ENCODE measurements at regions not wholly inside any gene's neighbourhood (a gene's known extent, or its start where the extent isn't known, plus 50 kb on each side); places are given as distances from the start of the nearest gene placed in this dataset.

GRCh38 chr12:108410689-108411088, 71.6 kb upstream of the CMKLR1 start:
- Histone ChIP-seq H3K9ac (ENCODE audit: insufficient read depth, low read length) (no peak overlapping the region), H3K4me2 (ENCODE audit: extremely low read depth, insufficient read depth, low read length) (no peak overlapping the region), H4K20me1 (ENCODE audit: control insufficient read depth, extremely low read depth, insufficient read depth, low read length) (no peaks in the 10 kb centered on the region), H3K27me3 (ENCODE audit: control insufficient read depth, insufficient read depth, low read length) (no peaks in the 10 kb centered on the region), H3K36me3 (ENCODE audit: control insufficient read depth, insufficient read depth, low read length) (no peaks in the 10 kb centered on the region), H3K4me1 (ENCODE audit: control insufficient read depth, extremely low read depth, insufficient read depth, low read length) (no peaks in the 10 kb centered on the region), H2AFZ (ENCODE audit: low read length) (no peak overlapping the region), H3K27ac (ENCODE audit: insufficient read depth, low read length) (no peak overlapping the region), H3K9me3 (ENCODE audit: control insufficient read depth, insufficient read depth, low read depth, low read length) (no peaks in the 10 kb centered on the region), H3K4me3 (replicated peaks in 1 of 4; ENCODE audit: control extremely low read depth in 1 of 4, insufficient read depth in 1 of 4, low read depth in 3 of 4, low read length in 4 of 4) (no peak overlapping the region), H3K79me2 (ENCODE audit: control insufficient read depth, insufficient read depth, low read length) (no peaks in the 10 kb centered on the region)
- no peak for TF ChIP-seq CTCF (conservative IDR thresholded peaks at IDR 0.05 in 1 of 2, IDR thresholded peaks at IDR 0.05 in 1 of 2; ENCODE audit: low read depth in 1 of 2, low read length in 2 of 2)
- no peak for TF ChIP-seq EZH2 (IDR thresholded peaks at IDR 0.05; ENCODE audit: low read length, missing control alignments)
- no peak for DNase-seq (ENCODE audit: low read depth in 2 of 2)

GRCh38 chr12:108409481-108409880, 70.4 kb upstream of the CMKLR1 start:
- Histone ChIP-seq H3K4me2 (ENCODE audit: extremely low read depth, insufficient read depth, low read length) (no peak overlapping the region), H3K4me3 (replicated peaks in 1 of 4; ENCODE audit: control extremely low read depth in 1 of 4, insufficient read depth in 1 of 4, low read depth in 3 of 4, low read length in 4 of 4) (no peak overlapping the region), H3K27ac (ENCODE audit: insufficient read depth, low read length) (no peak overlapping the region), H3K4me1 (ENCODE audit: control insufficient read depth, extremely low read depth, insufficient read depth, low read length) (no peaks in the 10 kb centered on the region), H3K27me3 (ENCODE audit: control insufficient read depth, insufficient read depth, low read length) (no peaks in the 10 kb centered on the region), H3K79me2 (ENCODE audit: control insufficient read depth, insufficient read depth, low read length) (no peaks in the 10 kb centered on the region), H2AFZ (ENCODE audit: low read length) (no peak overlapping the region), H3K9ac (ENCODE audit: insufficient read depth, low read length) (no peak overlapping the region), H4K20me1 (ENCODE audit: control insufficient read depth, extremely low read depth, insufficient read depth, low read length) (no peaks in the 10 kb centered on the region), H3K9me3 (ENCODE audit: control insufficient read depth, insufficient read depth, low read depth, low read length) (no peaks in the 10 kb centered on the region), H3K36me3 (ENCODE audit: control insufficient read depth, insufficient read depth, low read length) (no peaks in the 10 kb centered on the region)
- TF ChIP-seq EZH2 (IDR thresholded peaks at IDR 0.05; ENCODE audit: low read length, missing control alignments), result no peak
- TF ChIP-seq CTCF (conservative IDR thresholded peaks at IDR 0.05 in 1 of 2, IDR thresholded peaks at IDR 0.05 in 1 of 2; ENCODE audit: low read depth in 1 of 2, low read length in 2 of 2), result no peak
- DNase-seq (ENCODE audit: low read depth in 2 of 2), result no peak

- no peak overlapping the region for H3K9ac ChIP-seq (ENCODE audit: insufficient read depth, low read length)
- H2AFZ ChIP-seq (ENCODE audit: low read length), result no peak overlapping the region
- H3K27ac ChIP-seq (ENCODE audit: insufficient read depth, low read length), result no peak overlapping the region
- no peaks in the 10 kb centered on the region for H3K4me1 ChIP-seq (ENCODE audit: control insufficient read depth, extremely low read depth, insufficient read depth, low read length)
- TF ChIP-seq EZH2 (IDR thresholded peaks at IDR 0.05; ENCODE audit: low read length, missing control alignments) (no peak), CTCF (conservative IDR thresholded peaks at IDR 0.05 in 1 of 2, IDR thresholded peaks at IDR 0.05 in 1 of 2; ENCODE audit: low read depth in 1 of 2, low read length in 2 of 2) (no peak)
- H3K79me2 ChIP-seq (ENCODE audit: control insufficient read depth, insufficient read depth, low read length), result no peaks in the 10 kb centered on the region
- no peaks in the 10 kb centered on the region for H3K27me3 ChIP-seq (ENCODE audit: control insufficient read depth, insufficient read depth, low read length)
- no peak overlapping the region for H3K4me2 ChIP-seq (ENCODE audit: extremely low read depth, insufficient read depth, low read length)
- H3K4me3 ChIP-seq (replicated peaks in 1 of 4; ENCODE audit: control extremely low read depth in 1 of 4, insufficient read depth in 1 of 4, low read depth in 3 of 4, low read length in 4 of 4), result no peak overlapping the region
- no peaks in the 10 kb centered on the region for H4K20me1 ChIP-seq (ENCODE audit: control insufficient read depth, extremely low read depth, insufficient read depth, low read length)
- DNase-seq (ENCODE audit: low read depth in 2 of 2), result no peak
- no peaks in the 10 kb centered on the region for H3K9me3 ChIP-seq (ENCODE audit: control insufficient read depth, insufficient read depth, low read depth, low read length)
- H3K36me3 ChIP-seq (ENCODE audit: control insufficient read depth, insufficient read depth, low read length), result no peaks in the 10 kb centered on the region
Observed at GRCh38 chr12:108403952-108404351, 64.8 kb upstream of the CMKLR1 start.
